ENCODE measurements at regions not wholly inside any gene's neighbourhood (a gene's known extent, or its start where the extent isn't known, plus 50 kb on each side); places are given as distances from the start of the nearest gene placed in this dataset.

DNA sequence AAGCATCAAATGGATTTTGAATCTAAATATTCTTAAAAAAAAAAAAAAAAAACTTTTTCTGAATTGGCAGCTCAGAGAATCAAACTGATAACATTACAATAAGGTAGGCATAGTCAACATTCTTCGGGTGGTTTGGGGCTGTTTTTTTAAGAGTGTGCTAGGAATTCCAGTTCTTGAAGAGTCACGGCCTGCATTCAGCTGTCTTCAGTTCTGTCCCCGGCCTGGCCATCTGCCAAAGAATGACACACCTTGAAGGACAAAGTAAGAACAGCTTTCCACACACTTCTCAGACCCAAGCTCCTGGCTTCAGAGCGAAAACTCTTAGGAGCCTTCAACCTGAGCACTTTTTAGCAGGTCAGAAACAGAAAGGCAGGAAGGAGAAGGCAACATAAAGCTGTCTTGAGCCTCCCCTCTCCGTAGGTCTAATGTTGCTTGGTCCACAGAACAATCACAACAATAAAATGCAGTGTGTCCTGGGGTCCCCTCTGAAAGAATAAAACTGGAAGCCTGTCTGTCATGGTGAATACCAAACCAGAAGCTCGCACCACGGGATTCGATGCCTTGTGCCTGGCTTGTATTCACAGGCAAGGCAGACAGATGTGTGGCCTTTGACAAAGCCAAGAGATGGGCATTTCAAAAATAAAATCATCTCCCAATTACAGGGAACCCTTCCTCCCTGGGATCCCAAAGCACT is 524.4 kb upstream of the ZFHX3 start (continued):
- TF ChIP-seq, protein P1, sequence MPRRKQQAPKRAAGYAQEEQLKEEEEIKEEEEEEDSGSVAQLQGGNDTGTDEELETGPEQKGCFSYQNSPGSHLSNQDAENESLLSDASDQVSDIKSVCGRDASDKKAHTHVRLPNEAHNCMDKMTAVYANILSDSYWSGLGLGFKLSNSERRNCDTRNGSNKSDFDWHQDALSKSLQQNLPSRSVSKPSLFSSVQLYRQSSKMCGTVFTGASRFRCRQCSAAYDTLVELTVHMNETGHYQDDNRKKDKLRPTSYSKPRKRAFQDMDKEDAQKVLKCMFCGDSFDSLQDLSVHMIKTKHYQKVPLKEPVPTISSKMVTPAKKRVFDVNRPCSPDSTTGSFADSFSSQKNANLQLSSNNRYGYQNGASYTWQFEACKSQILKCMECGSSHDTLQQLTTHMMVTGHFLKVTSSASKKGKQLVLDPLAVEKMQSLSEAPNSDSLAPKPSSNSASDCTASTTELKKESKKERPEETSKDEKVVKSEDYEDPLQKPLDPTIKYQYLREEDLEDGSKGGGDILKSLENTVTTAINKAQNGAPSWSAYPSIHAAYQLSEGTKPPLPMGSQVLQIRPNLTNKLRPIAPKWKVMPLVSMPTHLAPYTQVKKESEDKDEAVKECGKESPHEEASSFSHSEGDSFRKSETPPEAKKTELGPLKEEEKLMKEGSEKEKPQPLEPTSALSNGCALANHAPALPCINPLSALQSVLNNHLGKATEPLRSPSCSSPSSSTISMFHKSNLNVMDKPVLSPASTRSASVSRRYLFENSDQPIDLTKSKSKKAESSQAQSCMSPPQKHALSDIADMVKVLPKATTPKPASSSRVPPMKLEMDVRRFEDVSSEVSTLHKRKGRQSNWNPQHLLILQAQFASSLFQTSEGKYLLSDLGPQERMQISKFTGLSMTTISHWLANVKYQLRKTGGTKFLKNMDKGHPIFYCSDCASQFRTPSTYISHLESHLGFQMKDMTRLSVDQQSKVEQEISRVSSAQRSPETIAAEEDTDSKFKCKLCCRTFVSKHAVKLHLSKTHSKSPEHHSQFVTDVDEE (CRISPR knock-in tag; IDR thresholded peaks at IDR 0.05) = no peak
- TF ChIP-seq, protein P2, sequence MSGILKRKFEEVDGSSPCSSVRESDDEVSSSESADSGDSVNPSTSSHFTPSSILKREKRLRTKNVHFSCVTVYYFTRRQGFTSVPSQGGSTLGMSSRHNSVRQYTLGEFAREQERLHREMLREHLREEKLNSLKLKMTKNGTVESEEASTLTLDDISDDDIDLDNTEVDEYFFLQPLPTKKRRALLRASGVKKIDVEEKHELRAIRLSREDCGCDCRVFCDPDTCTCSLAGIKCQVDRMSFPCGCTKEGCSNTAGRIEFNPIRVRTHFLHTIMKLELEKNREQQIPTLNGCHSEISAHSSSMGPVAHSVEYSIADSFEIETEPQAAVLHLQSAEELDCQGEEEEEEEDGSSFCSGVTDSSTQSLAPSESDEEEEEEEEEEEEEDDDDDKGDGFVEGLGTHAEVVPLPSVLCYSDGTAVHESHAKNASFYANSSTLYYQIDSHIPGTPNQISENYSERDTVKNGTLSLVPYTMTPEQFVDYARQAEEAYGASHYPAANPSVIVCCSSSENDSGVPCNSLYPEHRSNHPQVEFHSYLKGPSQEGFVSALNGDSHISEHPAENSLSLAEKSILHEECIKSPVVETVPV (CRISPR knock-in tag; IDR thresholded peaks at IDR 0.05) = no peak
- TF ChIP-seq ZNF565 (CRISPR knock-in tag; conservative IDR thresholded peaks at IDR 0.05; ENCODE audit: low read depth) (no peak), PPARA (CRISPR knock-in tag; IDR thresholded peaks at IDR 0.05; ENCODE audit: borderline replicate concordance) (no peak), ZFP30 (CRISPR knock-in tag; IDR thresholded peaks at IDR 0.05) (no peak), GLIS3 (CRISPR knock-in tag; IDR thresholded peaks at IDR 0.05) (no peak), RARB (CRISPR knock-in tag; IDR thresholded peaks at IDR 0.05) (no peak), CSDC2 (CRISPR knock-in tag; IDR thresholded peaks at IDR 0.05) (no peak), SNAI2 (CRISPR knock-in tag; IDR thresholded peaks at IDR 0.05) (no peak), ZFP3 (CRISPR knock-in tag; IDR thresholded peaks at IDR 0.05) (no peak), ZC3H10 (CRISPR knock-in tag; IDR thresholded peaks at IDR 0.05) (no peak), ARNTL (CRISPR knock-in tag; IDR thresholded peaks at IDR 0.05; ENCODE audit: borderline replicate concordance, low read depth) (no peak)

DNA sequence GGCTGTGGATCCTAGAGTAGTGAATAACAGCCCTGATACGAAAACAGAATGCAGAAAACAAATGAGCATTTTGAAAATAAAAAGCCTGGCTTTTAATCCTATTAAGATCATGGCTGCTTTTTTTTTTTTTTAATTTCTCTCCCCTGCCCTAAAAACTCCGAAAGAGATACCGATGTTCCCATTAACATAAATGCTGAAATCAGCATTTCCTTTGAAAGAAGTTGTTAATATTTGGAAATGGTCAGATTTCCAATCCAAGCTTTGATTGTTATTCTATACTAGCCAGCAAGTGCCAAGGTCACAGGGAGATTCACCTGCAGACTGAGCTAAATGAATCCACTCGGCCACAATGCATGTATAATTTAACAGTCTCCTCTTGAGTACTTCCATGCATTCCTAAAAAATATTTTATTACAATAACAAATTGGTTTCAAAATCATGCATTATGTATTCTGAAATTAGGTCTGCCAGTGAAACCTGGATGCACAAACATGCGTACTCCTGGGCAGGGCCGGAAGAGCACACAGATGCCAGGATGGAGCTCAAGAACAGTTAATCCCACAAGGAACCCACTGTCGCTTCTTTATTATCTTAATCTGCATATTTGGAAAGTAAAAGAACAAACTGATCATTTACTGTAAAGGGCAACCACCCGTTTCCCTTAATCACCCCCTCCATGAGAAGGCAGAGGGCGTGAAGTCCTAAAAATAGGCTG is 521.5 kb upstream of the ZFHX3 start:
- no peak for ATAC-seq
- TF ChIP-seq ZNF8 (CRISPR knock-in tag; IDR thresholded peaks at IDR 0.05) (no peak), OSR1 (CRISPR knock-in tag; IDR thresholded peaks at IDR 0.05) (no peak), ZNF565 (CRISPR knock-in tag; conservative IDR thresholded peaks at IDR 0.05; ENCODE audit: low read depth) (no peak), CSDC2 (CRISPR knock-in tag; IDR thresholded peaks at IDR 0.05) (no peak), PPARA (CRISPR knock-in tag; IDR thresholded peaks at IDR 0.05; ENCODE audit: borderline replicate concordance) (no peak), TCF4 (CRISPR knock-in tag; IDR thresholded peaks at IDR 0.05; ENCODE audit: borderline replicate concordance) (no peak), ZFP3 (CRISPR knock-in tag; IDR thresholded peaks at IDR 0.05) (no peak)
- TF ChIP-seq, protein P3, sequence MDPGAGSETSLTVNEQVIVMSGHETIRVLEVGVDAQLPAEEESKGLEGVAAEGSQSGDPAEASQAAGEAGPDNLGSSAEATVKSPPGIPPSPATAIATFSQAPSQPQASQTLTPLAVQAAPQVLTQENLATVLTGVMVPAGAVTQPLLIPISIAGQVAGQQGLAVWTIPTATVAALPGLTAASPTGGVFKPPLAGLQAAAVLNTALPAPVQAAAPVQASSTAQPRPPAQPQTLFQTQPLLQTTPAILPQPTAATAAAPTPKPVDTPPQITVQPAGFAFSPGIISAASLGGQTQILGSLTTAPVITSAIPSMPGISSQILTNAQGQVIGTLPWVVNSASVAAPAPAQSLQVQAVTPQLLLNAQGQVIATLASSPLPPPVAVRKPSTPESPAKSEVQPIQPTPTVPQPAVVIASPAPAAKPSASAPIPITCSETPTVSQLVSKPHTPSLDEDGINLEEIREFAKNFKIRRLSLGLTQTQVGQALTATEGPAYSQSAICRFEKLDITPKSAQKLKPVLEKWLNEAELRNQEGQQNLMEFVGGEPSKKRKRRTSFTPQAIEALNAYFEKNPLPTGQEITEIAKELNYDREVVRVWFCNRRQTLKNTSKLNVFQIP (CRISPR knock-in tag; IDR thresholded peaks at IDR 0.05; ENCODE audit: borderline replicate concordance, low read depth) = no peak

DNA sequence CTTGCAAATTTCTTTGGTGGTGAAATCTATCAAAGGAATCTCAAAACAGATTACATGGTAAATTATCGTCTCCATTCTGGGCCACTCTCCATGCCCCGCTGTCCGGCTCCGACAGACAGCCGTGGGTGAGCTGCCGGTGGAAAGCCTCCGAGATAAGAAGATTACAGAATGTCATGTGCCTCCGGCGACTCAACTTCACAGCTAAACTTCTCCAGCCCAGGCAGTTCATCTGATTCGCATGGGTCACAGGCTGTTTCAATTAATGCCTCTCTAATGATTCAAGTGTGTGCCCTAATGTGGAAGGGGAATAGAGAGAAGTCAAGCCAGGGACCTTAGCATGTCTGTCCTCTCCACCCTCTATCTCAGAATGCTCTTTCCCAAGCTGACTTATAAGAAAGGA is 520.8 kb upstream of the ZFHX3 start:
- TF ChIP-seq, protein P4, sequence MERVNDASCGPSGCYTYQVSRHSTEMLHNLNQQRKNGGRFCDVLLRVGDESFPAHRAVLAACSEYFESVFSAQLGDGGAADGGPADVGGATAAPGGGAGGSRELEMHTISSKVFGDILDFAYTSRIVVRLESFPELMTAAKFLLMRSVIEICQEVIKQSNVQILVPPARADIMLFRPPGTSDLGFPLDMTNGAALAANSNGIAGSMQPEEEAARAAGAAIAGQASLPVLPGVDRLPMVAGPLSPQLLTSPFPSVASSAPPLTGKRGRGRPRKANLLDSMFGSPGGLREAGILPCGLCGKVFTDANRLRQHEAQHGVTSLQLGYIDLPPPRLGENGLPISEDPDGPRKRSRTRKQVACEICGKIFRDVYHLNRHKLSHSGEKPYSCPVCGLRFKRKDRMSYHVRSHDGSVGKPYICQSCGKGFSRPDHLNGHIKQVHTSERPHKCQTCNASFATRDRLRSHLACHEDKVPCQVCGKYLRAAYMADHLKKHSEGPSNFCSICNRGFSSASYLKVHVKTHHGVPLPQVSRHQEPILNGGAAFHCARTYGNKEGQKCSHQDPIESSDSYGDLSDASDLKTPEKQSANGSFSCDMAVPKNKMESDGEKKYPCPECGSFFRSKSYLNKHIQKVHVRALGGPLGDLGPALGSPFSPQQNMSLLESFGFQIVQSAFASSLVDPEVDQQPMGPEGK (CRISPR knock-in tag; IDR thresholded peaks at IDR 0.05; ENCODE audit: borderline replicate concordance) = no peak
- ATAC-seq = no peak

DNA sequence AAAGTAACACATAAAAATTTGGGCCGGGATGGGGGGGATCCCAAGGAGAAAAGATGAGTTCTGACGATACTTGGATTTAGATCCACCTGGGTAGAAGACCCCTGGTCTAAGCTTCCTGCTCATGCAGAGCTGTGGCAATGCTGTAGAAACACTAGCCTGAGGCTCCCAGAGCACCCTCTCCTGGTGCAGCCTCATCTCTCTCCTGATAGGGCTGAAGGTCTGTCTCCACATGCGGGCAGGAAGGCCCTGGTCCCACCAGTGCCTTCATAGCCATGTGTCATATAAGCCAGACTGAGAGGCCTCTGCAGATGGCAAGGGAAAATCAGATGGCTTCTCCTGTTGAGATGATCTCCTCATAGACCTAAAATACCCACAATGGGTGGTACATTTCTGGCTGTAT is 518.0 kb upstream of the ZFHX3 start:
- ATAC-seq = no peak
- no peak for TF ChIP-seq CSDC2 (CRISPR knock-in tag; IDR thresholded peaks at IDR 0.05)
- TF ChIP-seq, protein P5, sequence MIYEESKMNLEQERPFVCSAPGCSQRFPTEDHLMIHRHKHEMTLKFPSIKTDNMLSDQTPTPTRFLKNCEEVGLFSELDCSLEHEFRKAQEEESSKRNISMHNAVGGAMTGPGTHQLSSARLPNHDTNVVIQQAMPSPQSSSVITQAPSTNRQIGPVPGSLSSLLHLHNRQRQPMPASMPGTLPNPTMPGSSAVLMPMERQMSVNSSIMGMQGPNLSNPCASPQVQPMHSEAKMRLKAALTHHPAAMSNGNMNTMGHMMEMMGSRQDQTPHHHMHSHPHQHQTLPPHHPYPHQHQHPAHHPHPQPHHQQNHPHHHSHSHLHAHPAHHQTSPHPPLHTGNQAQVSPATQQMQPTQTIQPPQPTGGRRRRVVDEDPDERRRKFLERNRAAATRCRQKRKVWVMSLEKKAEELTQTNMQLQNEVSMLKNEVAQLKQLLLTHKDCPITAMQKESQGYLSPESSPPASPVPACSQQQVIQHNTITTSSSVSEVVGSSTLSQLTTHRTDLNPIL (CRISPR knock-in tag; IDR thresholded peaks at IDR 0.05; ENCODE audit: low read depth) = no peak
- TF ChIP-seq ZNF565 (CRISPR knock-in tag; conservative IDR thresholded peaks at IDR 0.05; ENCODE audit: low read depth) = no peak
- TF ChIP-seq TOX (CRISPR knock-in tag; IDR thresholded peaks at IDR 0.05; ENCODE audit: borderline replicate concordance) = no peak
- TF ChIP-seq ARNTL (CRISPR knock-in tag; IDR thresholded peaks at IDR 0.05; ENCODE audit: borderline replicate concordance, low read depth) = no peak
- no peak for TF ChIP-seq OSR1 (CRISPR knock-in tag; IDR thresholded peaks at IDR 0.05)
- TF ChIP-seq ZFP3 (CRISPR knock-in tag; IDR thresholded peaks at IDR 0.05) = no peak
- TF ChIP-seq, protein P1 (CRISPR knock-in tag; IDR thresholded peaks at IDR 0.05) = no peak
- TF ChIP-seq ZNF70 (CRISPR knock-in tag; IDR thresholded peaks at IDR 0.05) = no peak
- TF ChIP-seq ZC3H10 (CRISPR knock-in tag; IDR thresholded peaks at IDR 0.05) = no peak

All from SK-N-SH treated with all-trans-retinoic acid at 6 μM for 48 hours (cell line).